HG03175 (cell line): ENCODE measurements at regions not wholly inside any gene's neighbourhood (a gene's known extent, or its start where the extent isn't known, plus 50 kb on each side); places are given as distances from the start of the nearest gene placed in this dataset.
"Not testable (repeated sequence)": the region's sequence is repeated elsewhere in the genome, so short reads cannot be mapped to it uniquely, and the experiment has no call there.

Experiments
- ATAC-seq: cut with Tn5 transposase; IDR thresholded peaks from one replicate; pipeline ENCODE4 v1.9.1; 2021; ENCODE audit warnings: mild to moderate bottlenecking, moderate library complexity; ENCODE audit not compliant: unreplicated experiment

DNA sequence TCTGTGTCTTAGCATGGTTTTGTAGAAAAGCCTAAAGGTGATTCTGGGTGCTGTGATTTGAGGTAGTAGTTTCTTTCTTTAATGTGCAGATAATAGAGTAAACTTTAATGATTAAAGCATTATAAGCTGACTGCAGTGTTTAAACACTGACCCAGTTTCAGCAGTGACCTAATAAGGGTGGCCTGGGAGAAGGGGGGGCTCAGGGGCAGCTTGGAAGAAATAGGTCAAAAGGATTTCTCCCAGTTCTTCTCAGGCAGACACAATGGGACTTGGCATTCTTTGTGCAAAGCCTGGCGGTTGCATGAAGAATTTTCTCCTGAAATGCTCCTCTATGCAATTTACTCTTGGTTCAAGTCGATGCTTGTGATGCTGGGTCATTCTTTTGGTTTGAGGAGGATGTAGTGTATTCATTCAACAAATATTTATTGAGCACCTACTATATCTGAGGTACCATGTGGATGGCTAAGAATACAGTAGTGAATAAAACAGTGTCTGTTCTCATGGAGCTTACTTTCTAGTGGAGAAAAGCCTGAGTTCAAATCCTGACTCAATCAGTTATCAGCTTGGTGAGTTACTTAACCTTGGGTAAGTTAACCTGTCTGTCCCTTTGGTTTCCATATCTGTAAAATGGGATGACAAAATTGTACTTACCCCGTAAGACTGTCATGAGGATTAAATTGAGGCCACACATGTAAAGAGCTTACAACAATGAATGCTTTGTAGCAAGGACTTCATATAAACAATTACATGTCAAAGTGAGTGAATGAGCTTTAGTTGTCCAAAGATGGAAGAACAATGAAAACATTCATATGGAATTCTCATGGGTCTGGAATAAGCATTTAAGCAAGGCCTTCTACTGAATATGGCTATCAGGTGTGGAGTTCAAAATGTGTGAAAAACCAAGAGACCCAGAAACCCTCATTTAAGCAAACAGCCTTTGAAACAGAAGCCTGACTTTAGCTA, 210.2 kb downstream of the KCNRG start:
- no peak for ATAC-seq

DNA sequence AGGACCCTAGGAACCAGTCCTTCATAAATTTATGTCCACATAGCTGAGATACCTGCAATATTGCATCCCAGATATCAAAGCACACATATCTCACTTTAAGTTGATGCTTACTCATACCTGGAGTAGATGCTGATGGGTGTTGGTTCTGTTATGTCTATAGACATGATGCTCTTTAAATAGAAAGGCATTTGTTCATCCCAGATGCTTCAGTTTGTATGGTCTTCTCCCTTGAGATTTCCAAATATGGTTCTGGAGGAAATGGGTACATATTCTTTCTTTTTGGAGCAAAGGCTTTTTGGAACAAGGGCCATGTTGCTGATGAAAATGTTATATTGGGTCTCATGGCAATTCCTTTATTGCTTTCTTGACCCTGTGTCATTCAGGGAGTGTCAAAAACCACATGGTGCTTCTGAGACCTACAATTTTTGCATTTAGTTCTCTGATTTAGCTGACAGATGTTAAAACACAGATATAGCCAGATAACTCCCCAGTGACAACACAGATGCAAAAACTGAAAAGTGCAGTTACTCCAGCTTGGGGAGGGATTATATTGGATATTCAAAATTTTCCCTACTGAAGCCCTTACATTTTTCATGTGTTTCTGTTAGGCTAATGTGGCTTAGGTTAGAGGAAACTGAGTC, 211.4 kb downstream of the KCNRG start:
- ATAC-seq, result peak; percentile 49

GRCh38 chr13:50227361-50227760, 212.1 kb downstream of the KCNRG start:
- ATAC-seq, result no peak

DNA sequence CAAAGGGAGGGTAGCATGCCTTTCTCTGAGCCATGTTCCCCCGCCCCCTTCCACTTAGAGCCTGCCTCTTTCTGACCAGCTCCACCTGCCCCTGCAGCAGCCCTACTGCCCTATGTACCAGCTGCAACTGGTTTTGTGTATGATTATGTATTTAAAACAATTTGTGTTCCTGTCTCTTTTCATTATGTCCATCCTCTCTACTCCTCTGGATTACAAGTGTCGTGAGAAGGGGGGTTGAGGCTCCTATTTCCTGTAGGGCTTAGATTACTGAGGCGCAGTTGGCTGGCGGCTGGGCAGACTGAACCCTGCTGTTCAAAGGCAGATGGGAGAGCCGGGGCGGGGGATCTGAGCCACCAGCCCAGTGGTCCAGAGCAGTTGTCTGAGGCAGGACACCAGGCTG, 213.3 kb downstream of the KCNRG start:
- ATAC-seq, result no peak

DNA sequence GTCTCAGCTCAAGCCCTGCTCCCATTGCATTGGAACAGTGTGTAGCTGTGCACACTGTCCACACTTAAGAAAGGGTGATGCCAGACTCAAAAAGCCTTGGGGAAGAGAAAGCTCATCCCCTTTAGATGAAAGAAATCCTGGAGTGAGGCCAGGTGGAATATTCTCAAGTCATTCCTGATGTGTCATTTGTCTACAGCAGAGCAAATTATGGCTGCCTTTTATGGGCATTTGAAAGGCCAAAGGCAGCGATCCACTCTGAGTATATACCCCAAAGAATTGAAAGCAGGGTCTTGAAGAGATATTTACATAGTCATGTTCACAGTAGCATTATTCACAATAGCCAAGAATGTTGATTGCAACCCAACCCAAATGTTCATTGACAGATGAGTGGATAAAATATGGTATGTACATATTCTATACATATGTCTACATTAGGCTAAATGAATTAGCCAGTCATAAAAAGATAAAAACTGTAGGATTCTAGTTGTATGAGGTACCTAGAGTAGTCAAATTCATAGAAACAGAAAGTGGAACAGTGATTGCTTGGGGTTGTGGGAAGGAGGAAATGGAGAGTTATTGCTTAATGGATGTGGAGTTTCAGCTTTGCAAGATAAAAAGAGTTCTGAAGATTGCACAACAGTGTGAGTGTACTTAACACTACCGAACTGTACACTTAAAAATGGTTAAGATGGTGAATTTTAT, 214.9 kb downstream of the KCNRG start:
- ATAC-seq, result no peak

DNA sequence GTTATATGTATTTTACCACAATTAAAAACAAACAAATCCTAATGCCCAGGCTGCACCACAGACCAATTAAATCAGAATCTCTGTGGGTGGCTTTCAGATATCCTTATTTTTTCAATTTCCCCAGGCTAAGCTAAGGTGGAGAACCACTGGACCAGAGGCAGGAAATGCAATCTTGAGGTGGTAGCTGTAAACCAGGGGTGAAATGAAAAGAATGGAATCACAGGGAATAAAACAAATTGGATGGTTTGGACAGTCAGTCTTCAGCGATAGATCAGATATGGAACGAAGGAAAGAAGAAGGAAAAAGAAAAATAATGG, 215.4 kb downstream of the KCNRG start:
- no peak for ATAC-seq

GRCh38 chr13:50233574-50233973, 218.3 kb downstream of the KCNRG start:
- not testable (repeated sequence) for ATAC-seq

DNA sequence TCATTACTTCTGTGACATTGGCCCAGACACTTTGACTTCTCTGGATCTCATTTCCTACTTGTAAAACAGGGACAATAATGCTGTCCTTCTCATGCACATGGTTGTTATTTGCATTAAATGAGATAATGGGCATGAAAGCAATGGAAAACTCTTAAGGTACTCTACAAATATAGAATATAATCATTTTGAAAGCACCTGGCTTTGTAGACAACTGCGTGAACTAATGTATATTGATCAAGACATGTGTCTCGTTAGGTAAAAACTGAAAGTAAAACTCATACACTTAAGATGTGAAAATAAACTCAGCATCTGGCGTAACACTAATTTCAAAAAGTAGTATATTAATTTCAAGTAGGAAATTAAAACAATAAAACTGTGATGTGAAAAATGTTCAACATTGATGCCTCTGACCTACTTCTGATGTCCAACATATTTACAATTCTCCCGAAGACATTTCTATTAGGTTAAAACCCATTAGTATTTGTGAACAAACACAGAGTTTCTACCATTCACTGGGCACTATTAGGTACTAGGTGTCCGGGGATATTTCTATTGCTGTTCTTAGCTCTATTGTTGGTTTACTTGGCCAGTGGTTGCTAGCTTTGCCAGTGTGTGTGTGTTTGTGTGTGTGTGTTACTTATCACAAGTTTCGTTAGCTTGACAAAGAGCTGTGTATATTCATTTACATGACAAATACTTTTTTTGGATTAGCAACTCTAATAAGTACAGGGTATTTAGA, 220.5 kb downstream of the KCNRG start:
- ATAC-seq, result no peak

GRCh38 chr13:50236898-50237318, 221.7 kb downstream of the KCNRG start:
- ATAC-seq, result peak; percentile 94

DNA sequence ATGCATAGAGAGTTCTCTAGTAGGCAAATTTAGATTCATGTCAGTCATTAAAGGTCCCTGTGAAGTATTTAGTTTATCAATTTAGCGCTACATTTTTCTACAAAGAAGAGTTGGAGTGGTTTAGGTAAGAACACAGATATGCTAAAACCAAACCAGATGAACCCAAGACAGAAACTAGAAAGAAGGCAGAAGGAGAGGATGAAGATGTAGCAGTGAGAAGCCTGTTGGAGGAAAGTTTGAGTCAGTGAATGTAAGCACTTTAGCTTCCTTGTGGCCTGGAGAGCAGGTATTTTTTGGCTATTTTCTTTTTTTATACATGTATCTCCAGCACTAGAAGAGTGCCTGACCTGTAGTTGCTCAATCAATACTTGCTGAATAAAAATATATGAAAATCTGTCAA, 223.7 kb downstream of the KCNRG start:
- ATAC-seq, result no peak

DNA sequence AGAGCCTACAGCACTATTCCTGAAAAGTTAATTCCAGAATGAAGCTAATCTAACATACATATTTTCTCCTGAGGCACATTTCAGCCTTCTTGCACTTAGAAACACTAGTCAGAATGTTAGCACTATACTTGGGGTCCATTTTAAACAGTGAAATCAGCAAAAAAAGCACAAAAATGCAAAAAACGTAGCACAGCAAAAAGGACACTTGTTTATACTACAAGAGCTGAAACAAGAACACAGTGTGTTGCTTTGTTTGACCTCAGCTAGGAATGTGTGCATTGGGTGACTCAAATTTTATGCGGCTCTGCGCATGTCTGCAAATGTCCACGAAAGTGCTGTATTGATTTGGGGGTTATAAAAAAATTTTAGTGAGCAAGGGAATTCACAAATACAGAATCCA, 226.2 kb downstream of the KCNRG start:
- no peak for ATAC-seq

DNA sequence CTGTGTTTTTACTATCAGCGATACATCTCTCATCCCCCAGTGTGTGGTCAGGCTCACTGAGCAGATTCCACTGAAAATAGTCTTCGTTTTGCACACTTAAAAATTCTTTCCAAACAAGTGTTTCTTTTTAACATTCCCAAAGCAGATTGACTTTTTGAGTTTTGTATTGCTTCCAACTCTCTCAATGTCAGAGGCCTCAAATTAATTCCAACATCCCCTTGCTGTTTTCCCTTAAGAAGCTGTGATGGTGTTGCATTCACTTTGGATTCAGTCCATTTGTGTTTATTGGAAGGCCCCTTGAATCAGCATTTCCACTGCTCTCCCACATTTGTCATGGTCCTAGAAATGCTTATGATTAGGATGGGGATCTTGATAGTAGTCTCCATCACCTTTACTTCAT, 228.7 kb downstream of the KCNRG start:
- no peak for ATAC-seq

DNA sequence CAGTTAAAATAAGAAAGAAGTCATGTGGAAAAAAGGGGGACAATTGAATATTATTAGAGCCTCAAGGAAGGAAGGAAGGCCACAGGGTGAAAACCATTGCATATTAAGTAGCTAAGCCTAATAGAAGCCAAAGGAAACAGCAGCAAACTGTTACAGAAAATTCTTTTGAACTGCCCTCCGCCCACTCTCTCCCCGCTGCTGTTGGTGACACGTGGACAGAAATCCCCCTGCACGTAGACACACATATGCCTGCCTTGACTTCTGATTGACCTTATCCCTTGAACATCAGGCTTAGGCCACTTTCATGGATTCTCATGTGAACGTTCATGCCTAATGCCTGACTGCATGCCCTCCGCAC, 229.1 kb downstream of the KCNRG start:
- ATAC-seq, result no peak

GRCh38 chr13:50244713-50245574, 229.7 kb downstream of the KCNRG start:
- peak; percentile 93 for ATAC-seq

- no peak for ATAC-seq
These were observed 232.0 kb downstream of the KCNRG start for GRCh38 chr13:50247223-50247622.

DNA sequence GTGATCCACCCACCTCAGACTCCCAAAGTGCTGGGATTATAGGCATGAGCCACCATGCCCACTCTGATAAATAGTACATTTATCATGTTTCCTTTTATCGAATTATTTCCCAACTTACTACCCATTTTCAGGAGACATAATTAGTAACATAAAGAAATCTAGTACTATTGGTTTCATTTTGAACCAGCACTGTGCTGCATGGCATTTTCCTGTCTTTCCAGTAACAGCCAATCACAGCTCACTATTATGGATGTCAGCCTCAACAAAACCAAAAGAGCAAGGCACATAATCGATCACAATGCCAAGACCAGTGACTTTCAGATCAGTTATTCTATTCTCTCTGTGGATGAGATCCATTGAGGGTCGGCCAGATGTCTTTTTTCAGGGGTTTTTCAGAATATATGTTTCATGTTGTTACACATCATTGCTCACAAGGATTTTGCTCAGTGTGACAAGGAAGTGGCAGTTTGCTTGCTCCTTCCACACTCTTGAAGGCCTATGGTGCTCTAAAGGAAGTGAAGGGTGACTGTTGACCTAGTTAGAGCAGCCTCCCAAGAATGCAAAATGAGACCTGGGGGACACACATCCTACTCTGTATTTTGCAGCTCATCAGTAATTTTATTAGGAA, 233.4 kb downstream of the KCNRG start:
- no peak for ATAC-seq

DNA sequence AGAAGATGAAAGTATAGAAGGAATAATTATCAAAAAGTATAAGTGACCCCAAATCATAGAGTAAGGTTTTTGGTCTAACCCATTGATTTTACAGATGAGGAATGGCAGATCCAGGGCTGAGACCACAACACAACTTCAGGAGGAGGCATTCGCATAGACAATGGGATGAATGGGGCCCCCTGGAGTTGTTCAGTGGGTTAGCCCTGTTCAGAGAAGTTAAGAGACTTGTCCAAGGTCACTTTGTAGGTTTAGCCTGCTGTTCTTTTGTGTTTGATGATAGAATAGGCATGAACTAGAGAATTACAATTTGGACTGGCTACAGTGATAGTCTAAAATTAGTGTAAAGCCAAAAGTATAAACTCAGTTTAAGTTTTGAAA, 233.9 kb downstream of the KCNRG start:
- no peak for ATAC-seq

DNA sequence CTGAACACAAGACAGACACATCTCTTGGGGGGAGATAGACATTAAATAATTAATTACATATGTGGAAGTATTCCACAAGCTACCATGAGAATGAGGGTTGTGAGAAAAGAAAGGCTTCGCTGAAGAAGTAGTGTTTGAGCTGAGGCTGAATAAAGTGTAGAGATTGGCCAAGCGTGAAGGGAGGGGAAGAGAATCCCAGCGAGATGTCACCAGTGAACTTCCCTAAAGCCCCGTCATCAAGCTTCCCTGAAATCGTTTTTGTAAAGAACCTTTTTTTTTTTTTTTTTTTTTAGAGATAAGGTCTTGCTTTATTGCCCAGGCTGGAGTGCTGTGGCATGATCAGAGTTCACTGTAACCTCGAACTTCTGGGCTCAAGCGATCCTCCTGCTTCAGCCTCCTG, 235.2 kb downstream of the KCNRG start:
- no peak for ATAC-seq

- no peak for ATAC-seq
These were observed 240.4 kb downstream of the KCNRG start for GRCh38 chr13:50255639-50256038.
